ENCODE measurements at regions not wholly inside any gene's neighbourhood (a gene's known extent, or its start where the extent isn't known, plus 50 kb on each side); places are given as distances from the start of the nearest gene placed in this dataset.

DNA sequence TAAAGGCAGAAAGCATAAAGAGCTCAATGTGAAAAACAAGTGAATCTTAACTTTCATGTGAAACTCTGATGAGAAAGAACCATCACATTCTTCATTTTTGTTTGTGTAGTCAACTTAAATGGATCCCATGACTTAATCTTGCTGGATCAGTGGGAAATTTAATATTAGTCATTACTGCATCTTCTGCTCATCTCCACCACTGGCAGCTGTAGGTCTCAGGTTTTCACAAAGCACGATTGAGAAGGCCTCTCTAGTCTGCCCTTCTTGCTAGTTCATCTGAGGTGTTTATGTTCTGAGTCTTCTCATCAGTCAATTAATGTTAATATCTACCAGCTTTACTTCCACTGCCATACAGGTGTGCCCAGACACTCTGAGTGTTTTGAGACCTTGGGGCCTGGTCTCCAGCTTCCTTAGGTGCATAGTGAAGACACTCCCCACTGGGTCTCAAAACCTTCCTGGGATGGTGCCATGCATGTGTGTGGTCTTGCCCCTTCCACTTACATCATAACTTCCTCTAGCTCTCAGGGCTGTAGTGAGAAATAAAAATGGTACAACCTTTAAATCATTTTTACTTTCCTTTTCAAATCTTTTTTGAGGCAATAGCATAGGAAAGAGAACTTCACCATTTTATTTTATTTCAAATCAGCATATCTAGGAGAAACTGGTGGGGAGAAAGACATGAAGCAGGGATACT, 421.6 kb upstream of the CBLB start:
- Histone ChIP-seq H3K9me2 (replicated peaks; ENCODE audit: low read depth, low read length) (no peaks in the 10 kb centered on the region), H3K9me3 (ENCODE audit: insufficient read depth, low read depth, low read length) (no peaks in the 10 kb centered on the region), H3F3A (ENCODE audit: low read depth) (no peaks in the 10 kb centered on the region), H3K9ac (ENCODE audit: low read depth, low read length, poor library complexity, severe bottlenecking) (no peak overlapping the region), H3K4me3 (ENCODE audit: low read length, poor library complexity, severe bottlenecking) (no peak overlapping the region), H3K4me1 (ENCODE audit: insufficient read depth, low read length, poor library complexity, severe bottlenecking) (no peaks in the 10 kb centered on the region), H3K4me2 (ENCODE audit: low read depth, low read length, poor library complexity, severe bottlenecking) (no peak overlapping the region), H3K36me3 (ENCODE audit: insufficient read depth, low read length) (no peaks in the 10 kb centered on the region), H3K27me3 (ENCODE audit: insufficient read depth, low read length, poor library complexity, severe bottlenecking) (no peaks in the 10 kb centered on the region), H3K79me2 (ENCODE audit: insufficient read depth, low read length) (no peaks in the 10 kb centered on the region), H4K20me1 (ENCODE audit: insufficient read depth, low read length, poor library complexity, severe bottlenecking) (no peaks in the 10 kb centered on the region), H2AFZ (ENCODE audit: low read length) (no peak overlapping the region)
- no peak for TF ChIP-seq CTCF (conservative IDR thresholded peaks at IDR 0.05; ENCODE audit: low read length)
- TF ChIP-seq EZH2phosphoT487 (IDR thresholded peaks at IDR 0.05; ENCODE audit: borderline replicate concordance), result no peak

DNA sequence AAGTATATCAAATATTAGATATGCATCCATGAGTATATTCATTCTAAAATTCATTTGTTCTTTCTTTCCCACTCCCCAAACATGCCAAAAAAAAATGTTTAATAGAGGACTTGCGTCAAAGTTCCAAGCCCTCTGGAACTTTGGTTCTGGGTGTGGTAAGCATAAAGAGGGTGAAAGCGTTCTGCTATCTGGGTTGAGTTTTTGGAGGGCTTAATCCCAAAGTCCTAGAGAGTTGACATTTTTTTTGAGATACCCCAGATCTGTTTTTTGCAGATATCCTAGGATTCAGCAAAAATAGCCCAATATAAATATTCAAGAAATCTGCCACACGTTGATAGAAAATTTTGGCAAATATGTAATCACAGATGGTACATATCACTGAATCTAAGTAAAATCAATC, 424.3 kb upstream of the CBLB start:
- H4K20me1 ChIP-seq (ENCODE audit: insufficient read depth, low read length, poor library complexity, severe bottlenecking), result no peaks in the 10 kb centered on the region
- TF ChIP-seq EZH2phosphoT487 (IDR thresholded peaks at IDR 0.05; ENCODE audit: borderline replicate concordance), result no peak
- TF ChIP-seq CTCF (conservative IDR thresholded peaks at IDR 0.05; ENCODE audit: low read length), result no peak
- H3K4me2 ChIP-seq (ENCODE audit: low read depth, low read length, poor library complexity, severe bottlenecking), result no peak overlapping the region
- no peak overlapping the region for H2AFZ ChIP-seq (ENCODE audit: low read length)
- no peaks in the 10 kb centered on the region for H3K27me3 ChIP-seq (ENCODE audit: insufficient read depth, low read length, poor library complexity, severe bottlenecking)
- no peaks in the 10 kb centered on the region for H3K79me2 ChIP-seq (ENCODE audit: insufficient read depth, low read length)
- H3K9me2 ChIP-seq (replicated peaks; ENCODE audit: low read depth, low read length), result no peaks in the 10 kb centered on the region
- H3K4me1 ChIP-seq (ENCODE audit: insufficient read depth, low read length, poor library complexity, severe bottlenecking), result no peaks in the 10 kb centered on the region
- H3K9ac ChIP-seq (ENCODE audit: low read depth, low read length, poor library complexity, severe bottlenecking), result no peak overlapping the region
- no peak overlapping the region for H3K4me3 ChIP-seq (ENCODE audit: low read length, poor library complexity, severe bottlenecking)
- H3K36me3 ChIP-seq (ENCODE audit: insufficient read depth, low read length), result no peaks in the 10 kb centered on the region
- H3F3A ChIP-seq (ENCODE audit: low read depth), result no peaks in the 10 kb centered on the region
- H3K9me3 ChIP-seq (ENCODE audit: insufficient read depth, low read depth, low read length), result no peaks in the 10 kb centered on the region

DNA sequence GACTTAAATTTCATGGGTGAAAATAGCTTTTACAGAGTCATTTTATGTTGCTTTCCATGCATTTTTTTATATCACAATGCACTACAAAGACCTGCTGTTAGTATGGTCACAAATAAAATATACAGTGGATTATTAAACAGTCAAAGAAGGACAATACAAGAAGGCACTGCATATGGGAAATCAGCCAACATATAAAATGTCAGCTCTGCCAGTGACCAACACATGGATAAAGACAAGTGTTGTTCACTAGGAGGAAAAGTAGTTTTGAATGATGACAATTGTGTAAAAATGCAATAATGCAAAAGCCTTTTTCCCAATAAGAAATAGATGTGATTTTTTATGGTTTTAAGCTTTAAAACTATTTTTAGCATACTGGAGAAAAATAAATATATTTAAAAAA, 425.3 kb upstream of the CBLB start:
- H3K4me2 ChIP-seq (ENCODE audit: low read depth, low read length, poor library complexity, severe bottlenecking), result no peak overlapping the region
- H3K79me2 ChIP-seq (ENCODE audit: insufficient read depth, low read length), result no peaks in the 10 kb centered on the region
- H3K27me3 ChIP-seq (ENCODE audit: insufficient read depth, low read length, poor library complexity, severe bottlenecking), result no peaks in the 10 kb centered on the region
- H3K9ac ChIP-seq (ENCODE audit: low read depth, low read length, poor library complexity, severe bottlenecking), result no peak overlapping the region
- no peak for TF ChIP-seq EZH2phosphoT487 (IDR thresholded peaks at IDR 0.05; ENCODE audit: borderline replicate concordance)
- no peak for TF ChIP-seq CTCF (conservative IDR thresholded peaks at IDR 0.05; ENCODE audit: low read length)
- H3F3A ChIP-seq (ENCODE audit: low read depth), result no peaks in the 10 kb centered on the region
- H4K20me1 ChIP-seq (ENCODE audit: insufficient read depth, low read length, poor library complexity, severe bottlenecking), result no peaks in the 10 kb centered on the region
- H3K4me3 ChIP-seq (ENCODE audit: low read length, poor library complexity, severe bottlenecking), result no peak overlapping the region
- H3K9me3 ChIP-seq (ENCODE audit: insufficient read depth, low read depth, low read length), result no peaks in the 10 kb centered on the region
- no peaks in the 10 kb centered on the region for H3K9me2 ChIP-seq (replicated peaks; ENCODE audit: low read depth, low read length)
- H3K4me1 ChIP-seq (ENCODE audit: insufficient read depth, low read length, poor library complexity, severe bottlenecking), result no peaks in the 10 kb centered on the region
- H2AFZ ChIP-seq (ENCODE audit: low read length), result no peak overlapping the region
- H3K36me3 ChIP-seq (ENCODE audit: insufficient read depth, low read length), result no peaks in the 10 kb centered on the region
